22Rv1 (cell line): ENCODE measurements at regions not wholly inside any gene's neighbourhood (a gene's known extent, or its start where the extent isn't known, plus 50 kb on each side); places are given as distances from the start of the nearest gene placed in this dataset.

Source experiments
- ZFX ChIP-seq: fragments of 450-650 bp; IDR thresholded peaks from 2 replicates; pipeline ENCODE4 v1.6.1; 2017; ENCODE audit warnings: antibody characterized with exemption, borderline replicate concordance
- TF ChIP-seq, protein P1 (sequence below): fragments of 450-650 bp; IDR thresholded peaks from 2 replicates; pipeline ENCODE4 v1.5.1; 2017; ENCODE audit warnings: mild to moderate bottlenecking

GRCh38 chr13:57045826-57046546 lies 94.7 kb upstream of the PRR20A start:
- TF ChIP-seq, protein P1, sequence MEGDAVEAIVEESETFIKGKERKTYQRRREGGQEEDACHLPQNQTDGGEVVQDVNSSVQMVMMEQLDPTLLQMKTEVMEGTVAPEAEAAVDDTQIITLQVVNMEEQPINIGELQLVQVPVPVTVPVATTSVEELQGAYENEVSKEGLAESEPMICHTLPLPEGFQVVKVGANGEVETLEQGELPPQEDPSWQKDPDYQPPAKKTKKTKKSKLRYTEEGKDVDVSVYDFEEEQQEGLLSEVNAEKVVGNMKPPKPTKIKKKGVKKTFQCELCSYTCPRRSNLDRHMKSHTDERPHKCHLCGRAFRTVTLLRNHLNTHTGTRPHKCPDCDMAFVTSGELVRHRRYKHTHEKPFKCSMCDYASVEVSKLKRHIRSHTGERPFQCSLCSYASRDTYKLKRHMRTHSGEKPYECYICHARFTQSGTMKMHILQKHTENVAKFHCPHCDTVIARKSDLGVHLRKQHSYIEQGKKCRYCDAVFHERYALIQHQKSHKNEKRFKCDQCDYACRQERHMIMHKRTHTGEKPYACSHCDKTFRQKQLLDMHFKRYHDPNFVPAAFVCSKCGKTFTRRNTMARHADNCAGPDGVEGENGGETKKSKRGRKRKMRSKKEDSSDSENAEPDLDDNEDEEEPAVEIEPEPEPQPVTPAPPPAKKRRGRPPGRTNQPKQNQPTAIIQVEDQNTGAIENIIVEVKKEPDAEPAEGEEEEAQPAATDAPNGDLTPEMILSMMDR = no peak
- TF ChIP-seq ZFX = no peak
